ENCODE measurements at regions not wholly inside any gene's neighbourhood (a gene's known extent, or its start where the extent isn't known, plus 50 kb on each side); places are given as distances from the start of the nearest gene placed in this dataset.

DNA sequence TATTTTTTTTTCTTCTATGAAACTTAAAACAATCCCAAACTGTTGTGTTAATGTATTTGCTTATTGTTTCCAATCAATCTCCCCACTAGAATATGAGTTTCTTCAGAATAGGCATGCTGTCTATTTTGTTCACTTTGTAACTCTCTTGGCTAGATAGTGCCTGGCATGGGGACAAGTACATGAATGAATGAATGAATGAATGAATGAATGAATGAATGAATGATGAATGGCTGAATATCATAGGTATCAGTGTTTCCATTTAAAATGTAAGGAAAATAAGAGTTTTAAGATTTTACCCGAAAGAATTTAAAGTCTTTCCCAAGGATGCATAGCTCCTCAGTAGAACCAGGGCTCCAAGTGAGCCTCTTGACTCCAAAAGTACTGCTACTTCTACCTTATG is 294.9 kb upstream of the GADL1 start:
- Histone ChIP-seq H3K36me3 (ENCODE audit: insufficient read depth, low read length) (no peaks in the 10 kb centered on the region), H3K27ac (ENCODE audit: low read length) (no peak overlapping the region), H3K9me3 (ENCODE audit: low read length) (no peaks in the 10 kb centered on the region), H3K4me2 (ENCODE audit: low read depth, low read length, poor library complexity, severe bottlenecking) (no peak overlapping the region), H3K9ac (ENCODE audit: low read length) (no peak overlapping the region), H3K27me3 (ENCODE audit: low read length) (0 out of 2 replicates have a peak, but pooled peaks cover 3% of the 10 kb centered on the region), H3K4me3 (ENCODE audit: low read length) (no peak overlapping the region), H3K4me1 (ENCODE audit: low read length) (no peaks in the 10 kb centered on the region), H3K9me2 (replicated peaks; ENCODE audit: insufficient read depth, low read length) (no peaks in the 10 kb centered on the region), H4K20me1 (ENCODE audit: insufficient read depth, low read depth, low read length) (no peaks in the 10 kb centered on the region), H3K79me2 (ENCODE audit: low read length) (no peaks in the 10 kb centered on the region), H2AFZ (ENCODE audit: low read length) (no peak overlapping the region)
- DNase-seq: no peak

DNA sequence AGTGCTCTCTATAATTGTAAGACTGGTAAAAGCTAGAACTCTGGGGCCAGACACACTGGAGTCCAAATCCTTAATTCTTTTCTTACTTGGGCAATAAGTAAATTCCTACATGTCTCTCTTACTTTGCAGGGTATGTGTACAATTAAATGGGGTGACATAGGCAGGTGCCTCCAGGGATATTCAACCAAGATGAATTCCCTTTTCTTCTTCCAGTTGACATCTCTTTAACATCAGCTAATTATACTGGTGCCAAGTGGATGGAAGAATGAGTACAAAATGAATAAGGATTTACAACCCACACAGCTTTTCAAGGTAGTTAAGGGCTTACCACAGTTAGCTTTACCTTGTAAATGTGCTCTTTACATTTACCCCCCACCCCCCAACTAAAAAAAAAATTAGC is 295.5 kb upstream of the GADL1 start:
- Histone ChIP-seq H3K27me3 (ENCODE audit: low read length) (0 out of 2 replicates have a peak, but pooled peaks cover 3% of the 10 kb centered on the region), H3K36me3 (ENCODE audit: insufficient read depth, low read length) (no peaks in the 10 kb centered on the region), H3K4me2 (ENCODE audit: low read depth, low read length, poor library complexity, severe bottlenecking) (no peak overlapping the region), H3K4me1 (ENCODE audit: low read length) (no peaks in the 10 kb centered on the region), H3K27ac (ENCODE audit: low read length) (no peak overlapping the region), H2AFZ (ENCODE audit: low read length) (no peak overlapping the region), H3K9me3 (ENCODE audit: low read length) (no peaks in the 10 kb centered on the region), H3K9me2 (replicated peaks; ENCODE audit: insufficient read depth, low read length) (no peaks in the 10 kb centered on the region), H3K4me3 (ENCODE audit: low read length) (no peak overlapping the region), H3K9ac (ENCODE audit: low read length) (no peak overlapping the region), H3K79me2 (ENCODE audit: low read length) (no peaks in the 10 kb centered on the region), H4K20me1 (ENCODE audit: insufficient read depth, low read depth, low read length) (no peaks in the 10 kb centered on the region)
- no peak for DNase-seq

DNA sequence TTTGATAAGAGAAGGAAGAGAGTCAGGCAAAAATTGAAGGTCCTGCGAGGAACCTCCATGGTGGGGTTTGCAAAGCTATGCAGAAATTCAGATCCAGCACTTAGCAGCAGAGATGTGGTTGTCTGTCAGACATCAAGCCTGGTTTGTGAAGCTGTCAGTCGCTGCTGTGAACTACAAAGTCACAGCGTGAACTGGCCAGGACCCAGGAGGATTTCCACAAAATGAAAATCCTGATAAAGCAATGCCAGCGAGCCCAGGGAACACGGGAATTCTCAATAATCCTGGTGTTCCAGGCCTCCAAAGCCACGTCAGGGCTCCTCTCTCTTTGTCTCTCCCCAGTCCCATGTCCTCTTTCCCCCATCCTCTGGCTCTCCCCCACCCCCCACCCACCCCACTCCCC is 296.9 kb upstream of the GADL1 start:
- H3K27me3 ChIP-seq (ENCODE audit: low read length): no peaks in the 10 kb centered on the region
- no peaks in the 10 kb centered on the region for H3K9me2 ChIP-seq (replicated peaks; ENCODE audit: insufficient read depth, low read length)
- no peak overlapping the region for H3K27ac ChIP-seq (ENCODE audit: low read length)
- no peaks in the 10 kb centered on the region for H3K9me3 ChIP-seq (ENCODE audit: low read length)
- H3K4me2 ChIP-seq (ENCODE audit: low read depth, low read length, poor library complexity, severe bottlenecking): no peak overlapping the region
- H3K4me3 ChIP-seq (ENCODE audit: low read length): no peak overlapping the region
- no peaks in the 10 kb centered on the region for H4K20me1 ChIP-seq (ENCODE audit: insufficient read depth, low read depth, low read length)
- no peaks in the 10 kb centered on the region for H3K36me3 ChIP-seq (ENCODE audit: insufficient read depth, low read length)
- no peak overlapping the region for H2AFZ ChIP-seq (ENCODE audit: low read length)
- no peaks in the 10 kb centered on the region for H3K4me1 ChIP-seq (ENCODE audit: low read length)
- no peaks in the 10 kb centered on the region for H3K79me2 ChIP-seq (ENCODE audit: low read length)
- no peak overlapping the region for H3K9ac ChIP-seq (ENCODE audit: low read length)
- no peak for DNase-seq

DNA sequence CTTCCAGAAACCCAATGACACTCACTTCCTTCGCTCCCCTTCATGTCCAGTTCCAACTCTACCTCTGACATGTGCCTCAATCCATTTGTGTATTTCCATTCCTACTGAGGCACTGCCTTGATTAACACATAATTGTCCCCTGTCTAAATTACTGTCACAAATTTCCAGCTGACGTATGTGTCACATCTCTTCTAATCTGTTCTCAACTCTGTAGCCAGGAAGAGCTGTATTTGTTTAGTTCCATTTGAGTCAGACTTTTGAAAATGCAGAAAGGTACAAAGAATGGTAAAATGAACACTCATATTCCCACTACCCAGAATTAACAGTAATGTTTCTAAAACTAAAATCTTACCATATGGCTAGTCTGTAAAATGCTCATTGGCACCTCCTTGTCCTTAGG is 299.0 kb upstream of the GADL1 start:
- Histone ChIP-seq H3K4me1 (ENCODE audit: low read length) (no peaks in the 10 kb centered on the region), H3K36me3 (ENCODE audit: insufficient read depth, low read length) (no peaks in the 10 kb centered on the region), H3K9me2 (replicated peaks; ENCODE audit: insufficient read depth, low read length) (no peaks in the 10 kb centered on the region), H2AFZ (ENCODE audit: low read length) (no peak overlapping the region), H3K4me2 (ENCODE audit: low read depth, low read length, poor library complexity, severe bottlenecking) (no peak overlapping the region), H3K27me3 (ENCODE audit: low read length) (no peaks in the 10 kb centered on the region), H3K9ac (ENCODE audit: low read length) (no peak overlapping the region), H3K79me2 (ENCODE audit: low read length) (no peaks in the 10 kb centered on the region), H3K9me3 (ENCODE audit: low read length) (no peaks in the 10 kb centered on the region), H3K27ac (ENCODE audit: low read length) (no peak overlapping the region), H4K20me1 (ENCODE audit: insufficient read depth, low read depth, low read length) (no peaks in the 10 kb centered on the region), H3K4me3 (ENCODE audit: low read length) (no peak overlapping the region)
- no peak for DNase-seq

DNA sequence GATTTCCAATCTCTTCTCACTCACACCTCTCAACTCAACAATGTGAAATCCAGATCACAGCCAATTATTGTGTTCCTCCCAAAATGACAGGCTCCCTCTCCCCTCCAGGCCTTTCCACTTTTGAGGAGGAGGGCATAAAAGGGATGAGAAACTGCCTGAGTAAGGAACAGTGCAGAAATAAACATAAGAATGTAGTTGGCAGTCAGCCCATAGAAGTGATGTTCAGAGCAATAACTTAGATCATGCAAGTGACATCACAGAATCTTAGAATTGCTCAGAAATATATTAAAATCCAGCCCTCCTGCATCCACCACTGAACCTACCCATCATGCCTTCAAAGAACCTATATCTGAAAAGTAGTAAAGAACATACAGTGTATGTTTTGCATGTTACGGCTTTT is 299.4 kb upstream of the GADL1 start:
- no peaks in the 10 kb centered on the region for H3K27me3 ChIP-seq (ENCODE audit: low read length)

DNA sequence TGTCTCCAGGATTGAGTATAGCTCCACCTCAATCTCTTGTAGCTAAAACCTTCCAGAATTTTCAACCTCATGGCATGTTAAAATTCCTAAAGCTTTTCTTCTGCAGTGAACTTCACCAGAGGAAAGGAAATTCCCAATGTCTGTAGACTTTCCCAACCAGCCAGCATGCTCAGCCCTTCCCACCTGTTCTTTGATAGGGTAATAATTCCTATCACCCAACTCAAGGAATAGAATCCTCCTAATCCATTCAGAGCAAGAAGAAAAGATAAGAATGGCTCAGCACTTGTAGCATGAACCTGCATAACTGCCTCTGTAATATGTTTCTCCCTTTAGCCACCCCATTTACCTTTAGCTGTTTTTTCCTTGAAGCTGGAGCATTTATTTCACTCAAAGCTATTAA is 301.8 kb upstream of the GADL1 start:
- DNase-seq: no peak
- H3K4me2 ChIP-seq (ENCODE audit: low read depth, low read length, poor library complexity, severe bottlenecking): no peak overlapping the region
- H4K20me1 ChIP-seq (ENCODE audit: insufficient read depth, low read depth, low read length): no peaks in the 10 kb centered on the region
- H3K9me3 ChIP-seq (ENCODE audit: low read length): no peaks in the 10 kb centered on the region
- no peaks in the 10 kb centered on the region for H3K9me2 ChIP-seq (replicated peaks; ENCODE audit: insufficient read depth, low read length)
- no peak overlapping the region for H3K27ac ChIP-seq (ENCODE audit: low read length)
- H3K79me2 ChIP-seq (ENCODE audit: low read length): no peaks in the 10 kb centered on the region
- no peaks in the 10 kb centered on the region for H3K4me1 ChIP-seq (ENCODE audit: low read length)
- no peaks in the 10 kb centered on the region for H3K36me3 ChIP-seq (ENCODE audit: insufficient read depth, low read length)
- H2AFZ ChIP-seq (ENCODE audit: low read length): no peak overlapping the region
- no peaks in the 10 kb centered on the region for H3K27me3 ChIP-seq (ENCODE audit: low read length)
- no peak overlapping the region for H3K4me3 ChIP-seq (ENCODE audit: low read length)
- no peak overlapping the region for H3K9ac ChIP-seq (ENCODE audit: low read length)

More for the DNA sequence above, 299.4 kb upstream of the GADL1 start:
- H3K4me2 ChIP-seq (ENCODE audit: low read depth, low read length, poor library complexity, severe bottlenecking): no peak overlapping the region
- no peaks in the 10 kb centered on the region for H3K4me1 ChIP-seq (ENCODE audit: low read length)
- no peaks in the 10 kb centered on the region for H4K20me1 ChIP-seq (ENCODE audit: insufficient read depth, low read depth, low read length)
- H2AFZ ChIP-seq (ENCODE audit: low read length): no peak overlapping the region
- H3K79me2 ChIP-seq (ENCODE audit: low read length): no peaks in the 10 kb centered on the region
- no peak overlapping the region for H3K27ac ChIP-seq (ENCODE audit: low read length)
- no peak overlapping the region for H3K4me3 ChIP-seq (ENCODE audit: low read length)
- no peaks in the 10 kb centered on the region for H3K9me2 ChIP-seq (replicated peaks; ENCODE audit: insufficient read depth, low read length)
- no peak overlapping the region for H3K9ac ChIP-seq (ENCODE audit: low read length)
- no peaks in the 10 kb centered on the region for H3K9me3 ChIP-seq (ENCODE audit: low read length)
- no peaks in the 10 kb centered on the region for H3K36me3 ChIP-seq (ENCODE audit: insufficient read depth, low read length)
- DNase-seq: no peak

DNA sequence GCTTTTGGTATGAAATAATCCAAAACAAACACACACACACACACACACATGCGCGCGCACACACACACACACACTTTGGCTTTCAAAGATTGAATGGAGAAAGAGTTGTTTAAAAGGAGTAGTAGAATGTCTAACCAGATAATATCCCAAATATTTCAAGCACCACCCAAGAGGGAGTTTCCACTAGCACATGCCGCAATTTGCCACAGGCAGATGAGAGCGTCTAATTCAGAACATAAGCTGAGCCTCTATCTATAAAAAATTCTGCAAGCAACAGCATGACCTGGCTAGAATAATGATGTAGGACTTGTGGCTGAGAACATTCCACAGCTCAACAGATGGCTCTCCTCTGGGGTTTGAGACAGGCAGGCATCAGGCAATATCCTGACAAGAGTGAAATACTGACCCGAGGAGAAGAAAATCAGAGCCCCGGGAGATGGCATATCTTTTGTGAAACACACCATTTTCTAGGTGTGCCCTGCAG is 302.5 kb upstream of the GADL1 start:
- no peak overlapping the region for H3K4me3 ChIP-seq (ENCODE audit: low read length)
- H3K79me2 ChIP-seq (ENCODE audit: low read length): no peaks in the 10 kb centered on the region
- DNase-seq: no peak
- no peaks in the 10 kb centered on the region for H3K9me3 ChIP-seq (ENCODE audit: low read length)
- H3K27me3 ChIP-seq (ENCODE audit: low read length): no peaks in the 10 kb centered on the region
- H3K9ac ChIP-seq (ENCODE audit: low read length): no peak overlapping the region
- H3K4me1 ChIP-seq (ENCODE audit: low read length): no peaks in the 10 kb centered on the region
- no peaks in the 10 kb centered on the region for H3K36me3 ChIP-seq (ENCODE audit: insufficient read depth, low read length)
- H3K27ac ChIP-seq (ENCODE audit: low read length): no peak overlapping the region
- H3K9me2 ChIP-seq (replicated peaks; ENCODE audit: insufficient read depth, low read length): no peaks in the 10 kb centered on the region
- H2AFZ ChIP-seq (ENCODE audit: low read length): no peak overlapping the region
- H3K4me2 ChIP-seq (ENCODE audit: low read depth, low read length, poor library complexity, severe bottlenecking): no peak overlapping the region
- H4K20me1 ChIP-seq (ENCODE audit: insufficient read depth, low read depth, low read length): no peaks in the 10 kb centered on the region

DNA sequence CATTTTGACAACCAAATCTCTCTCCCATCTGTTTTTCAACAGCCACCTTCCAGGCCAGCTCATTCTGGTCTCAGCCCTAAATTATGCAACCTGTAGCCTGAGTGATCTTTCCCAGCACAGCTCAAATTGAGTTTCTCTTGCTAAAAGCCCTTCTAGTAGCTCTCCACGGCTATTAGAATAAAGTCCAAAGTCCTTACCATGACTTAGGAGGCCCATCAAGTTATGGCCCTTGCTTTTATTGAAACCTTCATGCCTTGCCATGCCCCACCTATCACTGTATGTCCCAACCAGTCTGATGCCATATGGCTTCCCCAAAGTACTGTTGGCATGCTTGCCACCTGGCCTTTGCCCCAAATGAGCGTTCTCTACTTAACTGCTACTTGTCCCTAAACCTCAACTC is 303.5 kb upstream of the GADL1 start:
- DNase-seq: no peak
- Histone ChIP-seq H3K9me3 (ENCODE audit: low read length) (no peaks in the 10 kb centered on the region), H3K9ac (ENCODE audit: low read length) (no peak overlapping the region), H3K9me2 (replicated peaks; ENCODE audit: insufficient read depth, low read length) (no peaks in the 10 kb centered on the region), H3K4me1 (ENCODE audit: low read length) (no peaks in the 10 kb centered on the region), H3K4me2 (ENCODE audit: low read depth, low read length, poor library complexity, severe bottlenecking) (no peak overlapping the region), H3K4me3 (ENCODE audit: low read length) (no peak overlapping the region), H3K36me3 (ENCODE audit: insufficient read depth, low read length) (no peaks in the 10 kb centered on the region), H2AFZ (ENCODE audit: low read length) (no peak overlapping the region), H3K79me2 (ENCODE audit: low read length) (no peaks in the 10 kb centered on the region), H4K20me1 (ENCODE audit: insufficient read depth, low read depth, low read length) (no peaks in the 10 kb centered on the region), H3K27ac (ENCODE audit: low read length) (no peak overlapping the region), H3K27me3 (ENCODE audit: low read length) (no peaks in the 10 kb centered on the region)

DNA sequence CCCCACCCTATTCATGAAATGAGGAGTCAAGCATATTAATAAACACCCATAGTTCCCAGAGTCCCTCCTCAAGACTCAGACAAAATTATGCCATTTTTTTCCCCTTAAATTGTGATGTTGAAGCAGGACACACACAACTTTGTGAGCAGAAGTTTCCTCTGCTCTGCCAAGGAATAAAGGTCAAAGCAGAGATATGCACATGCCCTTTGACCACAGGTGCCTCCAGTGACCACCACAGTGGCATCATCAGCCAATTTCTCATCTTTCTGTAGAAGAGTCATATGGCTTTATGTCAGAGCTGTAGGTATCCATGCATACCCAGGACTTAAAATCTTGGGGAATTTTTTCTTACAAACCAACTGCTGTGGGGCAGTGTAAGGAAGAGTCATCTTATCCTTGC is 304.4 kb upstream of the GADL1 start:
- no peaks in the 10 kb centered on the region for H3K27me3 ChIP-seq (ENCODE audit: low read length)
- H3K9me3 ChIP-seq (ENCODE audit: low read length): no peaks in the 10 kb centered on the region
- no peak overlapping the region for H3K9ac ChIP-seq (ENCODE audit: low read length)
- no peak for DNase-seq
- H3K4me2 ChIP-seq (ENCODE audit: low read depth, low read length, poor library complexity, severe bottlenecking): no peak overlapping the region
- no peaks in the 10 kb centered on the region for H3K4me1 ChIP-seq (ENCODE audit: low read length)
- no peaks in the 10 kb centered on the region for H3K9me2 ChIP-seq (replicated peaks; ENCODE audit: insufficient read depth, low read length)
- no peak overlapping the region for H2AFZ ChIP-seq (ENCODE audit: low read length)
- H3K79me2 ChIP-seq (ENCODE audit: low read length): no peaks in the 10 kb centered on the region
- no peaks in the 10 kb centered on the region for H4K20me1 ChIP-seq (ENCODE audit: insufficient read depth, low read depth, low read length)
- no peak overlapping the region for H3K27ac ChIP-seq (ENCODE audit: low read length)
- H3K4me3 ChIP-seq (ENCODE audit: low read length): no peak overlapping the region
- H3K36me3 ChIP-seq (ENCODE audit: insufficient read depth, low read length): no peaks in the 10 kb centered on the region
